ENCODE measurements at regions not wholly inside any gene's neighbourhood (a gene's known extent, or its start where the extent isn't known, plus 50 kb on each side); places are given as distances from the start of the nearest gene placed in this dataset.

- no peak for TF ChIP-seq CTCF (IDR thresholded peaks at IDR 0.05)
- H3K27me3 ChIP-seq = no peaks in the 10 kb centered on the region
- H3K4me3 ChIP-seq = no peak overlapping the region
- ATAC-seq = no peak
- H3K27ac ChIP-seq = no peak overlapping the region
- no peak for DNase-seq
- no peaks in the 10 kb centered on the region for H3K4me1 ChIP-seq
- no peaks in the 10 kb centered on the region for H3K9me3 ChIP-seq
- FAIRE-seq = no peak
- intact Hi-C loops (cut with DNase I) = no loop called here
- no peaks in the 10 kb centered on the region for H3K36me3 ChIP-seq
Measured at GRCh38 chr5:167921796-167922195, 369.6 kb upstream of the WWC1 start.

GRCh38 chr5:167923396-167923795 is 368.0 kb upstream of the WWC1 start:
- intact Hi-C loops (cut with DNase I) = no loop called here
- Histone ChIP-seq H3K27ac (no peak overlapping the region), H3K27me3 (no peaks in the 10 kb centered on the region), H3K36me3 (no peaks in the 10 kb centered on the region), H3K4me1 (no peaks in the 10 kb centered on the region), H3K4me3 (no peak overlapping the region), H3K9me3 (no peaks in the 10 kb centered on the region)
- ATAC-seq (no peak), FAIRE-seq (no peak), DNase-seq (no peak)
- TF ChIP-seq CTCF (IDR thresholded peaks at IDR 0.05) = no peak
- 68 to 72% methylated on average over 4 of the region's 4 CpGs for WGBS, 2 donors

- Histone ChIP-seq H3K4me3 (no peak overlapping the region), H3K9me3 (no peaks in the 10 kb centered on the region), H3K36me3 (no peaks in the 10 kb centered on the region), H3K4me1 (no peaks in the 10 kb centered on the region), H3K27me3 (no peaks in the 10 kb centered on the region), H3K27ac (no peak overlapping the region)
- ATAC-seq (no peak), DNase-seq (no peak), FAIRE-seq (no peak)
- no peak for TF ChIP-seq CTCF (IDR thresholded peaks at IDR 0.05)
- intact Hi-C loops (cut with DNase I) = no loop called here
- WGBS, 2 donors = 76 to 90% methylated on average over 3 of the region's 3 CpGs
Measured at GRCh38 chr5:167929841-167930240, 361.6 kb upstream of the WWC1 start.

DNA sequence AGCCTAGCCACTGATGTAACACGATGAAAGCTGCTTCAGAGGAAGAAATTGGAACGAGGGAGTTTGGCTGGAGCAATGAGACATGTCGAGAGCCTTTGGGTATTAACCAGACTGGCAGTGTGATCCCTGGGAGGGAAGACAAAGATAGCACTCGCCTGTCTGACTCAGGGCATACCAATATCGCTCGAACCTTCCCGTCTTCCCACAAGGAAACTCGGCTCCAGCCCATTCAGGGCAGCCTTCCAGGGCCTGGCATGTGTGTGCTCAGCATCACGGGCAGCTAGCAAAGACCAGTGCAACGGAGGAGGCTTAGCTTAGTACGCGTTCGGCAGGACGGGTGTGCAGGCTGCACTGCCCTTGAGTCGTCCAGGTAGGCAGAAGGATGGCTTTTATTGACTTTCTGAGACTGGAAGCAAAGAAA is 356.9 kb upstream of the WWC1 start:
- FAIRE-seq = no peak
- DNase-seq = no peak
- Histone ChIP-seq H3K4me1 (no peaks in the 10 kb centered on the region), H3K36me3 (no peaks in the 10 kb centered on the region), H3K27me3 (peaks cover 0 to 7% (median 0%) of the 10 kb centered on the region in 4 donors), H3K27ac (no peak overlapping the region), H3K4me3 (no peak overlapping the region), H3K9me3 (no peaks in the 10 kb centered on the region)
- intact Hi-C loops (cut with DNase I) = no loop called here
- ATAC-seq = peak in 1 of 4 donors; percentile 29
- WGBS, 2 donors = 44 to 45% methylated on average over 15 of the region's 15 CpGs
- TF ChIP-seq CTCF (IDR thresholded peaks at IDR 0.05) = no peak

DNA sequence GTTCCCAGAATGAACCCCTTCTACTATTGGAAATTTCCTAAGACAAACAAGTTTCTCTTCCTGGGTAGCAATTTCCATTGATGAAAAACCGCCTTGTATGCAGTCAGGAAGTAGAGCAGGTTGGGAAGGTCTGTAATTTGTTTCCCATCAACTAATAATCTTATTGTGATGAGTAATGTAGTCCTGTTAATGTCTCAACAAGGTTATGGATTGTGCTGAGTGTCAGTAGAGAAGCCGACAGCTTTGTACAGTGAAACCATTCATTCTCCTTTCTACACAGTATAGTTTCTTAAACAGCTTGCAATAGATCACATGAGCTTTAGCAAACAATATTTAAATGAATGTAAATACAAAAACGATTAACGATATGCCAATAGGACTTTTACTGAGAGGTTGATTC is 355.4 kb upstream of the WWC1 start:
- no peaks in the 10 kb centered on the region for H3K9me3 ChIP-seq
- H3K36me3 ChIP-seq = no peaks in the 10 kb centered on the region
- no peak overlapping the region for H3K27ac ChIP-seq
- FAIRE-seq = no peak
- H3K4me3 ChIP-seq = no peak overlapping the region
- intact Hi-C loops (cut with DNase I) = no loop called here
- TF ChIP-seq CTCF (IDR thresholded peaks at IDR 0.05) = no peak
- WGBS, 2 donors = 31 to 37% methylated on average over 4 of the region's 4 CpGs
- H3K4me1 ChIP-seq = no peaks in the 10 kb centered on the region
- H3K27me3 ChIP-seq = peaks cover 0 to 7% (median 0%) of the 10 kb centered on the region in 4 donors
- DNase-seq = no peak
- no peak for ATAC-seq

Data from pancreas (tissue), 10 donors.